K562 (cell line): ENCODE measurements at regions not wholly inside any gene's neighbourhood (a gene's known extent, or its start where the extent isn't known, plus 50 kb on each side); places are given as distances from the start of the nearest gene placed in this dataset.

Experiments used
- ATAC-seq: fragments of 200-7000 bp; cut with Tn5 transposase; 3 replicates; pipeline ENCODE4 v1.9.1; 2020; ENCODE audit warnings: moderate library complexity
- BruUV-seq: library from RNA; stranded (reverse); fragments of 400-500 nt; replicated peaks from 2 replicates; lab custom pipeline; 2021; lab: Mats Ljungman, UMichigan
- CTCF ChIA-PET: fragments of 300-600 bp; formaldehyde crosslinking; extraction: SDS; loops from one replicate; lab custom pipeline; 2021; ENCODE audit warnings: low intra/inter-chr PET ratio; lab: Yijun Ruan, JAX
- POLR2A ChIA-PET: fragments of 300-600, 350-650 bp; sonication (Branson Sonifier 250); formaldehyde crosslinking; extraction: SDS; loops from one replicate; lab custom pipeline; 2021; ENCODE audit warnings: antibody characterized with exemption, inconsistent platforms; lab: Yijun Ruan, JAX
- DNase-seq, 4 experiments: peaks; one replicate each; pipeline versions ENCODE4 v3.0.0 to v3.0.0-alpha.2; 2011 to 2018; ENCODE audit warnings: low spot score in 3 of 4, mixed read lengths in 3 of 4; ENCODE audit errors: extremely low read depth in 1 of 4
- FAIRE-seq: peaks from 2 replicates; lab custom pipeline; 2011; peaks lifted over from hg19 to GRCh38; lab: Jason Lieb, UNC
- H2AFZ ChIP-seq: 2 replicates; pipeline ENCODE4 v1.6.0; 2011; ENCODE audit warnings: low read depth, low read length, control low read depth, inconsistent platforms
- H3K27ac ChIP-seq: fragments of 200-600 bp; 3 replicates; pipeline ENCODE4 v1.8.0; 2011; ENCODE audit warnings: low read depth, mild to moderate bottlenecking, control low read depth, inconsistent platforms, low read length, moderate library complexity, mixed read lengths; ENCODE audit errors: extremely low read depth
- H3K27me3 ChIP-seq, 2 experiments: fragments of 300-600 bp in 1 of 2; 2 replicates in 1 of 2; 3 replicates in 1 of 2; pipeline versions ENCODE4 v1.6.0 to v1.8.0; 2011; ENCODE audit warnings: inconsistent platforms in 2 of 2, low read length in 2 of 2, mild to moderate bottlenecking in 1 of 2, mixed read lengths in 1 of 2, moderate library complexity in 1 of 2; ENCODE audit not compliant: control insufficient read depth in 2 of 2, insufficient read depth in 2 of 2
- H3K36me3 ChIP-seq: fragments of 300-600 bp; 3 replicates; pipeline ENCODE4 v1.8.0; 2011; ENCODE audit warnings: mild to moderate bottlenecking, low read length, inconsistent platforms; ENCODE audit not compliant: control insufficient read depth, insufficient read depth
- H3K4me1 ChIP-seq, 2 experiments: fragments of 200-600 bp in 1 of 2; replicated peaks in 1 of 2; 2 replicates in 1 of 2; 3 replicates in 1 of 2; pipeline versions ENCODE4 v1.5.1 to v1.8.0; 2011; ENCODE audit warnings: inconsistent platforms in 2 of 2, low read length in 2 of 2, mild to moderate bottlenecking in 1 of 2, mixed read lengths in 1 of 2, moderate library complexity in 1 of 2; ENCODE audit not compliant: control insufficient read depth in 2 of 2, insufficient read depth in 2 of 2
- H3K4me2 ChIP-seq: 2 replicates; pipeline ENCODE4 v1.6.1; 2011; ENCODE audit warnings: low read length, control low read depth, inconsistent platforms, mixed read lengths; ENCODE audit not compliant: insufficient read depth
- H3K4me3 ChIP-seq: fragments of 200-600 bp; sonication (generic), shearing (Covaris generic); 2 replicates; pipeline ENCODE4 v1.5.1; 2016; ENCODE audit warnings: control low read depth, inconsistent platforms
- H3K79me2 ChIP-seq: fragments of 200-600 bp; 3 replicates; pipeline ENCODE4 v1.8.0; 2011; ENCODE audit warnings: low read length, inconsistent platforms; ENCODE audit not compliant: control insufficient read depth, insufficient read depth
- H3K9ac ChIP-seq, 2 experiments: 2 replicates each; pipeline versions ENCODE4 v1.6.0 to v1.6.1; 2011; ENCODE audit warnings: low read depth in 2 of 2, low read length in 2 of 2, control low read depth in 1 of 2, inconsistent platforms in 1 of 2, mild to moderate bottlenecking in 1 of 2, mixed read lengths in 1 of 2; ENCODE audit not compliant: insufficient read depth in 1 of 2
- H3K9me1 ChIP-seq: one replicate; pipeline ENCODE4 v1.6.0; 2011; ENCODE audit warnings: inconsistent platforms, mild to moderate bottlenecking, low read length, moderate library complexity; ENCODE audit not compliant: control insufficient read depth, insufficient read depth
- H3K9me3 ChIP-seq: replicated peaks from 2 replicates; pipeline ENCODE4 v1.5.1; 2011; ENCODE audit warnings: low read depth, low read length, inconsistent platforms; ENCODE audit not compliant: control insufficient read depth, insufficient read depth
- H4K20me1 ChIP-seq: replicated peaks from 2 replicates; pipeline ENCODE4 v1.6.1; 2011; ENCODE audit warnings: low read length, inconsistent platforms, mixed read lengths; ENCODE audit not compliant: control insufficient read depth, insufficient read depth
- ARID1B ChIP-seq: fragments of 450-650 bp; IDR thresholded peaks from 2 replicates; pipeline ENCODE4 v1.6.1; 2016; ENCODE audit warnings: antibody characterized with exemption, mild to moderate bottlenecking, inconsistent platforms
- EP300 ChIP-seq: IDR thresholded peaks from 2 replicates; pipeline ENCODE4 v1.6.1; 2012; ENCODE audit warnings: low read length, improper control_type of control experiment
- EP400 ChIP-seq: fragments of 450-650 bp; IDR thresholded peaks from 2 replicates; pipeline ENCODE4 v1.6.1; 2017; ENCODE audit warnings: antibody characterized with exemption, mild to moderate bottlenecking, moderate library complexity
- FOXP1 ChIP-seq: sonication (generic); formaldehyde crosslinking; IDR thresholded peaks from 2 replicates; pipeline ENCODE4 v1.8.0; 2022; ENCODE audit warnings: mild to moderate bottlenecking, missing genetic modification reagents
- HMG20A ChIP-seq: fragments of 450-650 bp; formaldehyde crosslinking; conservative IDR thresholded peaks from 2 replicates; pipeline ENCODE4 v1.4.0; 2020; ENCODE audit warnings: mild to moderate bottlenecking, mixed read lengths
- ZFPM2 ChIP-seq: fragments of 250-450 bp; sonication (Bioruptor Pico); IDR thresholded peaks from 2 replicates; pipeline ENCODE4 v1.5.1; 2022; ENCODE audit warnings: mild to moderate bottlenecking
- WGBS: fragments of 100-300 bp; shearing (Covaris generic); methylation state at CpG from one replicate; pipeline ENCODE4 v1.1.6; 2016; ENCODE audit warnings: low coverage, mixed read lengths; ENCODE audit not compliant: insufficient coverage; ENCODE audit errors: missing lambda C conversion rate; 5-methylcytosine and 5-hydroxymethylcytosine counted together
- in situ Hi-C: fragments of 300-500 bp; cut with MboI; formaldehyde crosslinking; loops from 4 replicates; pipeline ENCODE4 v1.15.0; 2018; ENCODE audit warnings: inconsistent platforms, mixed read lengths
- intact Hi-C: fragments of 100-400 bp; cut with micrococcal nuclease; formaldehyde crosslinking; loops from 2 replicates; pipeline ENCODE4 v1.14.2; 2022
- TF ChIP-seq, protein P1 (sequence below), 3 experiments: fragments of 200-800 bp in 1 of 3; sonication (Bioruptor generic) in 1 of 3; sonication (generic) in 1 of 3; formaldehyde crosslinking in 1 of 3; IDR thresholded peaks; 2 replicates each; pipeline versions ENCODE4 v1.6.1 to v1.8.0; 2016 to 2022; ENCODE audit warnings: mild to moderate bottlenecking in 2 of 3, missing compliant biosample characterization in 2 of 3, missing genetic modification characterization in 2 of 3, missing genetic modification reagents in 1 of 3
- TF ChIP-seq, protein P2 (sequence below): fragments of 250-450 bp; sonication (Bioruptor Pico); IDR thresholded peaks from 2 replicates; pipeline ENCODE4 v1.9.0; 2021; ENCODE audit warnings: mild to moderate bottlenecking, inconsistent platforms
- TF ChIP-seq, protein P3 (sequence below): fragments of 450-650 bp; conservative IDR thresholded peaks from 2 replicates; pipeline ENCODE4 v1.6.1; 2016; ENCODE audit warnings: missing genetic modification characterization, low read depth, mild to moderate bottlenecking, missing compliant biosample characterization, moderate library complexity

DNA sequence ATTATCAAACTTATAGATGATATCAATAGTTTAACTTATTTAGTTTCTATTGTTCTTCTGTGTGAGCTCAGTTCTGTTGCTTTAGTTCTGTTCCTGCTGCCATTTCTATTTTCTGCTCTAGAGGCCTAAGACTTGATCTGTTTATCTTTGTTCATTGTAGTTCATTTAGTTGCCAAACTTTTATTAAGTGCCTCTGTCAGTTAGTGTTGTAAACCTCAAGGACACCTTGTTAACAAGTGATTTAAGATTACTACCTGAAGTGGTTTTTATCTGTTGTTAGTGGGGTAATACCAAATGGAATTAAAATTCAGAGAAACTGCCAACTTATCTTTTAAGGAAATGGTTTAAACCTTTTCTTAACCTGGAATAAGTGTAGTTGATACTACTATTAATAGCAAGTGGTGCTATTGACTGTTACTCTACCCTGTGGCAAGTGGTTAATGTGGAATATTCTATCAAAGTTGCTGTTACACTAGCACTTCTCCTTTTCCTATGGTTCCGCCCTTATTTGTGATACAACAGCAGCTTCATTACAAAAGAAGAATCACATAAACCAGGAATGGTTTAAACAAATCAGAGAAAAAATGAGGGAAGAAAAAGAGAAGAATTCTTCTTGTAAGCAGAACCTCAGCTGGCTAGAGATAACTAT lies 500.6 kb upstream of the GOLIM4 start (continued):
- TF ChIP-seq, protein P1, sequence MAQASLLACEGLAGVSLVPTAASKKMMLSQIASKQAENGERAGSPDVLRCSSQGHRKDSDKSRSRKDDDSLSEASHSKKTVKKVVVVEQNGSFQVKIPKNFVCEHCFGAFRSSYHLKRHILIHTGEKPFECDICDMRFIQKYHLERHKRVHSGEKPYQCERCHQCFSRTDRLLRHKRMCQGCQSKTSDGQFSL (CRISPR knock-in tag; IDR thresholded peaks at IDR 0.05) = no peak
- TF ChIP-seq, protein P1 (tag; IDR thresholded peaks at IDR 0.05) = no peak
- TF ChIP-seq, protein P2, sequence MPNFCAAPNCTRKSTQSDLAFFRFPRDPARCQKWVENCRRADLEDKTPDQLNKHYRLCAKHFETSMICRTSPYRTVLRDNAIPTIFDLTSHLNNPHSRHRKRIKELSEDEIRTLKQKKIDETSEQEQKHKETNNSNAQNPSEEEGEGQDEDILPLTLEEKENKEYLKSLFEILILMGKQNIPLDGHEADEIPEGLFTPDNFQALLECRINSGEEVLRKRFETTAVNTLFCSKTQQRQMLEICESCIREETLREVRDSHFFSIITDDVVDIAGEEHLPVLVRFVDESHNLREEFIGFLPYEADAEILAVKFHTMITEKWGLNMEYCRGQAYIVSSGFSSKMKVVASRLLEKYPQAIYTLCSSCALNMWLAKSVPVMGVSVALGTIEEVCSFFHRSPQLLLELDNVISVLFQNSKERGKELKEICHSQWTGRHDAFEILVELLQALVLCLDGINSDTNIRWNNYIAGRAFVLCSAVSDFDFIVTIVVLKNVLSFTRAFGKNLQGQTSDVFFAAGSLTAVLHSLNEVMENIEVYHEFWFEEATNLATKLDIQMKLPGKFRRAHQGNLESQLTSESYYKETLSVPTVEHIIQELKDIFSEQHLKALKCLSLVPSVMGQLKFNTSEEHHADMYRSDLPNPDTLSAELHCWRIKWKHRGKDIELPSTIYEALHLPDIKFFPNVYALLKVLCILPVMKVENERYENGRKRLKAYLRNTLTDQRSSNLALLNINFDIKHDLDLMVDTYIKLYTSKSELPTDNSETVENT (CRISPR knock-in tag) = no peak
- no peak for TF ChIP-seq EP300
- TF ChIP-seq, all 486 proteins: peak for 0

DNA sequence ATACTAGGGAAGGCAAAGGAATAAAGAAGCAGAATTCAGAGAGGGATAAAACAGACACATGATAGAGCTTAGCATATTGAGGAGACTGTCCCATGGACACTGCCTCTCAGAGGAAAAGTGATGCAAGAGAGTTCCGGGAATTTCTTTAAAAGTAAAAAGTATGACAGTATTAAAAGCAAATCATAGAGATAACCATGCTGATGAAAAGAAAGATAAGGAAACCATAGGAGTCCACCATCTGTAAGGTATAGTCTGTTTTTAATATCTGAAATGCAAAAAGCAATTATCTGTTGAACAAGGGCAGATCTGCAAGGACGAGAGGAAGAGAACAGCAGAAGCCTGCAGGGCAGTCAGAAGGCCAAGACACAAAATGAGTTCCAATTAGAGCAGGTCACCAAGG lies 495.9 kb upstream of the GOLIM4 start:
- Histone ChIP-seq H4K20me1 (no peaks in the 10 kb centered on the region), H3K4me2 (no peak overlapping the region), H3K9ac (no peak overlapping the region), H3K9me3 (no peaks in the 10 kb centered on the region; the same call in 1 of the 2 replicates), H3K27ac (no peak overlapping the region), H3K36me3 (no peaks in the 10 kb centered on the region), H2AFZ (no peak overlapping the region), H3K79me2 (no peaks in the 10 kb centered on the region), H3K9me1 (no peaks in the 10 kb centered on the region), H3K4me3 (no peak overlapping the region), H3K27me3 (no peaks in the 10 kb centered on the region), H3K4me1 (no peaks in the 10 kb centered on the region)
- ATAC-seq = no peak
- in situ Hi-C loops = no loop called here
- ChIA-PET CTCF (no interaction called here), POLR2A (no interaction called here)
- no peak for FAIRE-seq
- intact Hi-C loops = no loop called here
- WGBS = 0% methylated on average over 2 of the region's 2 CpGs
- no peak for TF ChIP-seq ZFPM2
- TF ChIP-seq HMG20A (CRISPR knock-in tag) = no peak
- TF ChIP-seq, protein P3, sequence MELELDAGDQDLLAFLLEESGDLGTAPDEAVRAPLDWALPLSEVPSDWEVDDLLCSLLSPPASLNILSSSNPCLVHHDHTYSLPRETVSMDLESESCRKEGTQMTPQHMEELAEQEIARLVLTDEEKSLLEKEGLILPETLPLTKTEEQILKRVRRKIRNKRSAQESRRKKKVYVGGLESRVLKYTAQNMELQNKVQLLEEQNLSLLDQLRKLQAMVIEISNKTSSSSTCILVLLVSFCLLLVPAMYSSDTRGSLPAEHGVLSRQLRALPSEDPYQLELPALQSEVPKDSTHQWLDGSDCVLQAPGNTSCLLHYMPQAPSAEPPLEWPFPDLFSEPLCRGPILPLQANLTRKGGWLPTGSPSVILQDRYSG (tag) = no peak
- TF ChIP-seq ARID1B = no peak
- TF ChIP-seq EP400 = no peak
- TF ChIP-seq FOXP1 (CRISPR knock-in tag) = no peak
- no TSS peak for BruUV-seq
- no peak for DNase-seq
